Type B pancreatic cell (in vitro differentiated cells): ENCODE measurements at regions not wholly inside any gene's neighbourhood (a gene's known extent, or its start where the extent isn't known, plus 50 kb on each side); places are given as distances from the start of the nearest gene placed in this dataset.

Experiments
- DNase-seq: peaks from one replicate; pipeline ENCODE4 v3.0.0; 2021; ENCODE audit warnings: mixed read lengths; ENCODE audit not compliant: unreplicated experiment; ENCODE audit errors: extremely low spot score
- H3K27ac Mint-ChIP-seq: 2 replicates; pipeline ENCODE4 v1.8.0; 2021; ENCODE audit warnings: mild to moderate bottlenecking, mixed read lengths
- H3K27me3 Mint-ChIP-seq: 2 replicates; pipeline ENCODE4 v1.8.0; 2021; ENCODE audit warnings: mixed read lengths
- H3K36me3 Mint-ChIP-seq: 2 replicates; pipeline ENCODE4 v1.8.0; 2021; ENCODE audit warnings: mixed read lengths
- H3K4me1 Mint-ChIP-seq: one replicate; pipeline ENCODE4 v1.8.0; 2021; ENCODE audit warnings: mixed read lengths; ENCODE audit not compliant: unreplicated experiment
- H3K4me3 Mint-ChIP-seq: 2 replicates; pipeline ENCODE4 v1.8.0; 2021; ENCODE audit warnings: mild to moderate bottlenecking, mixed read lengths
- H3K9me3 Mint-ChIP-seq: 2 replicates; pipeline ENCODE4 v1.8.0; 2021; ENCODE audit warnings: mixed read lengths
- CTCF ChIP-seq: fragments of 200-600 bp; sonication (generic); conservative IDR thresholded peaks from 2 replicates; pipeline ENCODE4 v1.5.0; 2021; ENCODE audit warnings: antibody characterized with exemption, mild to moderate bottlenecking

GRCh38 chr6:119590066-119590465 lies 240.5 kb upstream of the MAN1A1 start:
- Mint-ChIP-seq H3K9me3 (peaks cover 4% of the 10 kb centered on the region), H3K27ac (no peak overlapping the region), H3K4me1 (peaks cover 2% of the 10 kb centered on the region), H3K4me3 (no peak overlapping the region), H3K36me3 (no peaks in the 10 kb centered on the region), H3K27me3 (no peaks in the 10 kb centered on the region)
- DNase-seq: no peak
- no peak for TF ChIP-seq CTCF

GRCh38 chr6:119587537-119587936 lies 238.0 kb upstream of the MAN1A1 start:
- H3K27ac Mint-ChIP-seq: no peak overlapping the region
- TF ChIP-seq CTCF: no peak
- peaks cover 5% of the 10 kb centered on the region for H3K4me1 Mint-ChIP-seq
- H3K4me3 Mint-ChIP-seq: no peak overlapping the region
- no peaks in the 10 kb centered on the region for H3K9me3 Mint-ChIP-seq
- no peaks in the 10 kb centered on the region for H3K36me3 Mint-ChIP-seq
- H3K27me3 Mint-ChIP-seq: no peaks in the 10 kb centered on the region
- DNase-seq: no peak

GRCh38 chr6:119586250-119586882 lies 236.8 kb upstream of the MAN1A1 start:
- Mint-ChIP-seq H3K4me3 (no peak overlapping the region), H3K27ac (no peak overlapping the region), H3K9me3 (no peaks in the 10 kb centered on the region), H3K36me3 (no peaks in the 10 kb centered on the region), H3K4me1 (peaks cover 5% of the 10 kb centered on the region), H3K27me3 (no peaks in the 10 kb centered on the region)
- no peak for TF ChIP-seq CTCF
- DNase-seq: no peak

- H3K27ac Mint-ChIP-seq: no peak overlapping the region
- DNase-seq: no peak
- H3K9me3 Mint-ChIP-seq: no peaks in the 10 kb centered on the region
- no peaks in the 10 kb centered on the region for H3K27me3 Mint-ChIP-seq
- peaks cover 5% of the 10 kb centered on the region for H3K4me1 Mint-ChIP-seq
- no peak for TF ChIP-seq CTCF
- no peaks in the 10 kb centered on the region for H3K36me3 Mint-ChIP-seq
- H3K4me3 Mint-ChIP-seq: no peak overlapping the region
Measured at GRCh38 chr6:119584088-119584487, 234.5 kb upstream of the MAN1A1 start.

GRCh38 chr6:119581220-119581619 lies 231.7 kb upstream of the MAN1A1 start:
- TF ChIP-seq CTCF: no peak
- Mint-ChIP-seq H3K36me3 (no peaks in the 10 kb centered on the region), H3K27me3 (no peaks in the 10 kb centered on the region)

GRCh38 chr6:119575721-119576120 lies 226.2 kb upstream of the MAN1A1 start:
- peaks cover 13% of the 10 kb centered on the region for H3K9me3 Mint-ChIP-seq

More at GRCh38 chr6:119581220-119581619, 231.7 kb upstream of the MAN1A1 start:
- Mint-ChIP-seq H3K27ac (no peak overlapping the region), H3K4me1 (peaks cover 5% of the 10 kb centered on the region), H3K9me3 (peaks cover 12% of the 10 kb centered on the region), H3K4me3 (no peak overlapping the region)
- DNase-seq: no peak

More at GRCh38 chr6:119575721-119576120, 226.2 kb upstream of the MAN1A1 start:
- Mint-ChIP-seq H3K4me3 (no peak overlapping the region), H3K4me1 (no peaks in the 10 kb centered on the region), H3K27ac (no peak overlapping the region), H3K36me3 (no peaks in the 10 kb centered on the region), H3K27me3 (no peaks in the 10 kb centered on the region)
- no peak for DNase-seq
- TF ChIP-seq CTCF: no peak
